GM12891 (cell line): ENCODE measurements at regions not wholly inside any gene's neighbourhood (a gene's known extent, or its start where the extent isn't known, plus 50 kb on each side); places are given as distances from the start of the nearest gene placed in this dataset.

Experiments used
- DNase-seq: peaks from one replicate; pipeline ENCODE4 v3.0.0; 2011; ENCODE audit warnings: low spot score; ENCODE audit not compliant: insufficient read length
- FAIRE-seq: peaks from 2 replicates; lab custom pipeline; 2011; peaks lifted over from hg19 to GRCh38; lab: Jason Lieb, UNC
- PAX5 ChIP-seq: IDR thresholded peaks from 2 replicates; pipeline ENCODE4 v1.6.1; 2011; ENCODE audit warnings: low read length, moderate library complexity, mild to moderate bottlenecking; ENCODE audit not compliant: insufficient read depth, severe bottlenecking
- POLR2A ChIP-seq: IDR thresholded peaks from 2 replicates; pipeline ENCODE4 v1.6.1; 2011; ENCODE audit warnings: low read depth, low read length, control low read depth
- POLR2AphosphoS5 ChIP-seq: IDR thresholded peaks from 2 replicates; pipeline ENCODE4 v1.6.1; 2011; ENCODE audit warnings: low read depth, low read length, control low read depth
- POU2F2 ChIP-seq: IDR thresholded peaks from 2 replicates; pipeline ENCODE4 v1.6.1; 2011; ENCODE audit warnings: low read depth, mild to moderate bottlenecking, control low read depth, low read length, moderate library complexity
- SPI1 ChIP-seq: IDR thresholded peaks from 2 replicates; pipeline ENCODE4 v1.6.1; 2011; ENCODE audit warnings: low read depth, low read length, control low read depth
- TAF1 ChIP-seq: IDR thresholded peaks from 2 replicates; pipeline ENCODE4 v1.6.1; 2011; ENCODE audit warnings: low read depth, low read length, control low read depth

DNA sequence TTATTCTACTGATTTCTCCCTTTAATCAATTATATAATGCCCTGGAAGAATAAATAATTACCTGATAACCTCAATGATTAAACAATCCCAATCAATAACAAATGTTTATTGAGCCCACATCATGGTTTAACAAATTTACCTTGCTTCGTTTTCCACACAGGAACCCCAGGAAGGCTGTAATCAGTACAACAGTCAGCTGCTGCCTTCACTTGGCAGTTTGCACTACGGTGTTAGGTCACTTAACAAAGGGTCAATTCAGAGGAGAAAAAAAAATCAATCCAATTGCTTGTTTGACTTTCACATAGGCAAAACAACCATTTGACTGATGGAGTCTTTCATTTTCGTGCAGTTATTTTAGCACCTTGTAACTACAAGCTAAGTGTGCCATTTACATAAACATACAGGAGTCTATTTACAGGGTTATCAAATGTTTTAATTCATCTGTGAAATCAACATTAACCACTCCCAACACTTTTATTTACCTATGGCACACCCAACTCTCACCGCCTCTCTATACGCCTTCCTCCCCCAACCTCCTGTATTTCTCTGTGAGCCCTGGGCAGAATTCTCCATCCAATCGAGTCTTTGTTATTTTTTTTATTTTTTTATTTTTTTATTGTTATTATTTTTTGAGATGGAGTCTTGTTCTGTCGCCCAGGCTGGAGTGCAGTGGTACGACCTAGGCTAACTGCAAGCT lies 140.4 kb upstream of the TAB2 start:
- FAIRE-seq (no peak), DNase-seq (no peak)
- TF ChIP-seq PAX5 (no peak), POU2F2 (no peak), TAF1 (no peak), POLR2A (no peak), SPI1 (no peak), POLR2AphosphoS5 (no peak)

DNA sequence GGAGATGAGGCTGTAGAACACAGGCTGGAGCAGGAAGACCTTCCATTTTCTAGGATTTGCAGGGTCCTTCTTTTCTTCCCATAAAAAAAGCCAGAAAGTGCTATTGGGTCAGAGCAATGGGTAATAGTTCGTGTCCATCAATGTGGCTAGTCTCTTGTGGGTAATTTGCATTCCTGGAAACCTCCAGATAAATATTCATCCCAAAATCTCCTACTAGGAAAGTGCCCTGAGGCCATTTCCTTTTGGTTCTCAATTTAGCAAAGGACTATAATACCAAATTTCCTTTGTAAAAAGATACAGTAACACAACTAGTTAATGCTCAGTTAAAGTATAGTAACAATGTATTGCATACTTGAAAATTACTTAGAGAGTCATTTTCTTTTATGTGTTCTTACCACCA lies 138.1 kb upstream of the TAB2 start:
- no peak for TF ChIP-seq SPI1
- no peak for TF ChIP-seq POLR2A
- TF ChIP-seq TAF1: no peak
- no peak for TF ChIP-seq POLR2AphosphoS5
- TF ChIP-seq PAX5: no peak
- no peak for TF ChIP-seq POU2F2
- DNase-seq (no peak), FAIRE-seq (peak; percentile 48)

- TF ChIP-seq POU2F2 (no peak), POLR2AphosphoS5 (no peak), PAX5 (no peak), POLR2A (no peak), SPI1 (no peak), TAF1 (no peak)
- DNase-seq (no peak), FAIRE-seq (no peak)
These were observed 136.2 kb upstream of the TAB2 start for GRCh38 chr6:149181304-149181703.

- FAIRE-seq (no peak), DNase-seq (no peak)
- TF ChIP-seq POLR2A (no peak), POLR2AphosphoS5 (no peak), SPI1 (no peak), POU2F2 (no peak), PAX5 (no peak), TAF1 (no peak)
These were observed 135.2 kb upstream of the TAB2 start for GRCh38 chr6:149182262-149182661.

- DNase-seq (no peak), FAIRE-seq (no peak)
- no peak for TF ChIP-seq SPI1
- no peak for TF ChIP-seq POLR2AphosphoS5
- no peak for TF ChIP-seq POU2F2
- no peak for TF ChIP-seq POLR2A
- no peak for TF ChIP-seq TAF1
These were observed 133.0 kb upstream of the TAB2 start for GRCh38 chr6:149184523-149184922.

- TF ChIP-seq PAX5 (no peak), TAF1 (no peak), SPI1 (no peak), POLR2A (no peak)
- no peak for FAIRE-seq
- no peak for DNase-seq
These were observed 131.6 kb upstream of the TAB2 start for GRCh38 chr6:149185799-149186357.

DNA sequence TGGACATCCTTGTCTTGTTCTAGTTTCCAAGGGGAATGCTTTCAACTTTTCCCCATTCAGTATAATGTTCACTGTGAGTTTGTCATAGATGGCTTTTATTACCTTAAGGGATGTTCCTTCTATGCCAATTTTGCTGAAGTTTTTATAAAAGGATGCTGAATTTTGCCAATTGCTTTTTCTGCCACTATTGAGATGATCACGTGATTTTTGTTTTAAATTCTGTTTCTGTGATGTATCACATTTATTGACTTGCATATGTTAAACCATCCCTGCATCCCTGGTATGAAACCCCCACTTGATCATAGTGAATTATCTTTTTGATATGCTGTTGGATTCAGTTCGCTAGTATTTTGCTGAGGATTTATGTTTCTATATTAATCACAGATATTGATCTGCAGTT lies 130.6 kb upstream of the TAB2 start:
- no peak for DNase-seq
- no peak for TF ChIP-seq POU2F2
- FAIRE-seq: peak; percentile 69

DNA sequence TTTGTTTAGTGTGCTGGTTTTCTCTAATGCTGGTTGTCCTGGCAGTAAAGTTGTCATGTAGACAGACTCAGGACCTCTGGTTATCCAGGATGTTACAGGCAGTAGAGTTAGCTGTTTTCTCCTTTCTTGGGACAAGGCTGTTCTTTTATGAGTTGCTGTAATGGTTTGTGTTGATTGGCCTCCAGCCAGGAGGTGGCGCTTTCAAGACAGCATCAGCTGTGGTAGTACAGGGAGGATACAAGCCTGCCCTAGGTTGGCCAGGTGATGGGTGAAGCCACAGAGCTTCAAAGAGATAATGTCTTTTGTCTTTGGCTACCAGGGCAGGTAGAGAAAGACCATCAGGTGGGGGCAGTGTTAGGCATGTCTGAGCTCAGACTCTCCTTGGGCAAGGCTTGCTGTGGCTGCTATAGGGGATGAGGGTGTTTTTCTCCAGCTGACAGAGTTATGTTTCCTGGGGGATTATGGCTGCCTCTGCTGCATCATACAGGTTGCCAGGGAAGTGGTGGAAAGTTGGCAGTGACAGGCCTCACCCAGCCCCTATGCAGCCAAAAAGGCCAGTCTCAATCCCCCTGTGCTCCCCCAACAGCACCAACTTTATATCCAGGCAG lies 127.2 kb upstream of the TAB2 start:
- no peak for TF ChIP-seq POU2F2
- TF ChIP-seq POLR2AphosphoS5: no peak
- TF ChIP-seq POLR2A: no peak
- no peak for TF ChIP-seq PAX5
- no peak for TF ChIP-seq TAF1
- no peak for TF ChIP-seq SPI1
- DNase-seq: no peak
- peak; percentile 83 for FAIRE-seq

DNA sequence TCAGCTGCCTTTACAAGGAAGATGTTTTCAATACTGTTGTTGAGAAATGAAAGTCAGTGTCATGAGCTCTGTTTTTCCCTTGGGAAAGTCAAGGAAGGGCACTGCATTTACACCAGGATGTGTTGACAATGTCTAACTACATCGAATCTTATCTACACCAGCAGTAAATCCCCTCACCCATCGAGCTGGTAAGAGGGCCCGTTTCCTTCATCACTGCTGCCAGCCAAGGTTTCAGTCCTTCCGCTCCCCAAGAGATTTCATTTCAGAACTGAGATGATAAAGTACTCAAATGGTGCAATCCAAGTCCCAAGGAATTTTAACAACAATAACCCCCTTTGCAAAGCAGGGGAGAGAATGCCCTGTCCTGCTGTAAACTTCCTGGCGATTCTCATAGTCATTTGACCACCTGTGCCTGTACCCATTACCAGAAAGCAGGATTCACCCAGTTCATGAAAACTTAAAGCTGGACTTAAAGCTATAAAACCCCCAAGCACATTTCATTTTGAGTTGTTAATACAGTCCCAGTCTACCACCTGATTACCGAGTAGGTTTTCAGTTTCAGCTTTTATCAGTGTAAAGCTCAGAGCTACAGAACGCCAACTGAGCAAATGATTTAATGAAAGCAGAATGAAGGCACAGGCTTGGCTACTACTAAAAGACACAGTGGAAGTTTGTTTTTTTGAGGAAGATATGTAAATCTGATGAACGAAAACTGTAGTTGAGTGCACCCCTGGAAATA lies 122.5 kb upstream of the TAB2 start:
- FAIRE-seq (no peak), DNase-seq (no peak)
- TF ChIP-seq TAF1 (no peak), PAX5 (no peak), SPI1 (no peak), POLR2AphosphoS5 (no peak), POU2F2 (no peak), POLR2A (no peak)
